ENCODE measurements at regions not wholly inside any gene's neighbourhood (a gene's known extent, or its start where the extent isn't known, plus 50 kb on each side); places are given as distances from the start of the nearest gene placed in this dataset.

GRCh38 chr2:144630459-144631215 is 110.7 kb upstream of the ZEB2 start:
- TF ChIP-seq CTCF (IDR thresholded peaks at IDR 0.05) (no peak), POLR2A (IDR thresholded peaks at IDR 0.05) (no peak)

Data from Peyer's patch (tissue), 4 donors.